HG02973 (cell line): ENCODE measurements at regions not wholly inside any gene's neighbourhood (a gene's known extent, or its start where the extent isn't known, plus 50 kb on each side); places are given as distances from the start of the nearest gene placed in this dataset.
"Not testable (repeated sequence)": the region's sequence is repeated elsewhere in the genome, so short reads cannot be mapped to it uniquely, and the experiment has no call there.

Experiments used
- ATAC-seq: cut with Tn5 transposase; IDR thresholded peaks from one replicate; pipeline ENCODE4 v1.9.1; 2021; ENCODE audit warnings: moderate library complexity; ENCODE audit not compliant: unreplicated experiment

DNA sequence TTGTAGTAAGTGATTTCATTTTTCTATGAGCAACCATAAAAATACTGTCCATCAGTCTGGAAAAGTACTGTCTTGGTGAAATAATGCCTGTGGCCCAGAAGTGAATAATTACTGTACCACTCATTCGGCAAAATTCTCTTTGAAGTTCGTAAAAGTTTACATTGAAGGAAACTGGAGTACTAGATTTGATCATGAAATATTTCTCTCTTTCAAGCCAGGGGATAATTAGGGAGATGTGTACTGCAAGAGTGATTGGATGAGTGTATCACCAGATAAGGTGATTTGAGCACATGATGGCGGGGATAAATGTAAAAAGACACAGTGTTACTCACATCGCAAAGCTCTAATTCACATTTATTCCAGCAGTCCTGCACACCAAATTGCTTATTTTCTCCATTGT is 883.2 kb upstream of the PIK3C3 start:
- ATAC-seq = no peak

DNA sequence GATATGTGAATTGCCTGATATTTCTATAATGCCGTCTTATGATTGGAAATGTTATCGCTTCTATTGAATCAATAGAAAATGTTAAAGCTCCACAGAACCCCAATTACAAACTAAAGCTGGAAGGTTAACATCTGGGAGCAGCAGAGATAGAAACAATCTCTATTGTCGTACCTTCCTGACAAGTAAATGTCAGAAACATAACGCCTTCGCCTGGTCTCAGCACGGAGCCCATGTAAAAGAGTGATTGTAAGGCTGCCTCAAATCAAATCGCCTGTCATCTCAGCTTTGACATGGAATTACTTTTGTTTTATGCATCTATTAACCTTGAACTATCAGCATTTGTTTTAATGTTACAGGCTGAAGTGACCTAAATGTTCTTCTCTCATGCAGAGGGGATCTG is 885.9 kb upstream of the PIK3C3 start:
- ATAC-seq = no peak

DNA sequence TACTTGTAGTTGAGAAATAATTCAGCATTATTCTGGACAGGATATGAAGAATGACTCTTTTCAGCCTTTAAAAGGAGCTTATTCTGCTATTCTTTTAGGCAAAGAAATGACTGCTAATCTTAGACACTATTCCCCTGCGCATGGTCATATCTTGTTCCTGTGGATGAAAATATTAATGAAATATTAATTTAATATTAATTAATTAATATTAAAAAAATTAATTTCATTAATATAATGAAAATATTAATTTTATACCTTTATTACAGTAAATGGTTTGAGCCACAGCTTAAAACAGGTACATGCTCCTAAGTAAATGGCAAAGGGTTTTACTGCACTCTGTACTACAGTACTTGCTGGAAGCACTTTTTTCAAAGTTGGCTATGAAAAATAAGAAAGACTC is 890.1 kb upstream of the PIK3C3 start:
- ATAC-seq = no peak

DNA sequence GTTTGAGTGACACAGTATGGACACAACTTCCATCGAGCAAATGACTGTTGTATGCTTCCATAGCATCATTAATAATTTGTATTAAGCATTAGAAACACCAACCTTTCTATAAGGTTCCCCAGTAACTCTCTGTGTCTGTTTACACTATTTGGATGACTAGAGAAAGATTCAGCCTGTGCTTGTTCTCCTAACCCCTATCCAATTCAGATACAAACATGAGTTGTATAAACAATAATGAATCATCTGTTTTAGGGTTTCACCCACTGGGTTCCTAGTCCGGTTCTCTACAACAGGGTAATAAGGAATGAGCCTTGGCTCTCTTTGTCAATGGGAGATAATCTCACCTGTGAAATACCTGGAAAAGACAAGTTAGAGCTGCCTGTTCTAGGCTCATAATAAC is 894.1 kb upstream of the PIK3C3 start:
- no peak for ATAC-seq

DNA sequence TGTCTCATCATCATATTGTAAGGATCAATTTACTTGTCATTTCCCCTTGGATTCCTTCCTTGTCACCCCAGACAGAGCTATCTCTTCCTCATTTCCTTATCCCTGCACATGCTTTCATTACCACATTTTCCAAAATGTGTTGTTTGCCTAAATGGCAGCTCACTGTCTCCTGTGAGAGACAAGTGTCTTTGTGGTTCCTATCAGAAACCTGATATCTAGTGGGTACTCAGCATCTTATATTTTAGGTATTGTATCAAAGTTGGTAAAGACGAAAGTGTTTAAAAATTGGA is 896.0 kb upstream of the PIK3C3 start:
- no peak for ATAC-seq

DNA sequence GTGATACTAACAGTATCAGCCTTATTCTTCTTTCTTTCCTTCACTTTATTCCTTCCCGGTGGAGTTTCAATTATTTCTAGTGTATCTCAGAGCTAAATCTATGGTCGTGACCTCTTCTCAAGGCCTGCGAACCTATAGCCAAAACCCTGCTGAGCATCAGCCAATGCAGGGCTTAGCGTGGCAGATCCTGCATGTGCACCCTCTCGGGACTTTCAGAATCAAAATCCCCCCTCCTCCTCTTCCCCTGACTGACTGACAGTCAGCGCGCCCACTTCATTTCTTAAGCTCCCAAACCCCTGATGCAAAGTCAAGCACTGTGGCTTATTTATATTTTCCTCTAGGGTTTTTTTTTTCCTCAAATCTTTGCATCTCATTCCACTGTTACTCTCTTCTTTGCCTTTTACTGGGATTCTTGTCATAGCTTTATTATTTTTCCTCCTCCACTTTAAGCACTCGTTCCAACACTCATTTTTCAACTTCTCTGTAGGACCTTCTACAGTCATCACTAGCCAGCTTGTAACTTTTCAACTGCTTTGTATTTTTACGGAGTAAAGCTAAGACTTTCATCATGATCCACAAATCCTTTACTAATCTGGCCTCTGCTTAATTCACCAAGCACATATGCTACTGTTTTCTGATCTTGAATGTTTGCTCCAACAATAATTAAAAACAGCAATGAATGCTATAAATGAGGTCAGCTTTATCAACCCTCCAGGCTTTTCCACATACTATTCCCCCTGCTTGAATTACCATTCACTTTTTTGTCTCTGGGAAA is 896.5 kb upstream of the PIK3C3 start:
- no peak for ATAC-seq

DNA sequence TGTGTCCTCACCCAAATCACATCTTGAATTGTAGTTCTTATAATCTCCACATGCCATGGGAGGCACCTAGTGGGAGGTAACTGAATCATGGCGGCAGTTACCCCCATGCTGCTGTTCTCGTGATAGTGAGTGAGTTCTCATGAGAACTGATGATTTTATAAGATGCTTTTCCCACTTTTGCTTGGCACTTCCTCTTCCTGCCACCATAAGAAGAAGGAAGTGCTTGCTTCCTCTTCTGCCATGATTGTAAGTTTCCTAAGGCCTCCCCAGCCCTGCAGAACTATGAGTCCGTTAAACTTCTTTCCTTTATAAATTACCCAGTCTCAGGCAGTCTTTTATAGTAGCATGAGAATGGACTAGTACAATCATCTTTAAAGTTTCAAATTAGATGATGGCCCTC is 902.4 kb upstream of the PIK3C3 start:
- ATAC-seq = no peak

DNA sequence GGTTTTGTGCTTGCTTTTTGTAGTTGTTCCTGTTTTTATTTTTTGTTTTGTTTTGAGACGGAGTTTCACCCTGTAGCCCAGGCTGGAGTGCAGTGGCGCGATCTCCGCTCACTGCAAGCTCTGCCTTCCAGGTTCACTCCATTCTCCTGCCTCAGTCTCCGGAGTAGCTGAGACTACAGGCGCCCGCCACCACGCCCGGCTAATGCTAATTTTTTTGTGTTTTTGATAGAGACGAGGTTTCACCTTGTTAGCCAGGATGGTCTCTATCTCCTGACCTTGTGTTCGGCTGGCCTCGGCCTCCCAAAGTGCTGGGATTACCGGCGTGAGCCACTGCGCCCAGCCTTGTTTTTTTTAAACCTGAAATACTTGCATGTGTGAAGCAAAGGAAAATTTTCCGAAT is 908.8 kb upstream of the PIK3C3 start:
- not testable (repeated sequence) for ATAC-seq

DNA sequence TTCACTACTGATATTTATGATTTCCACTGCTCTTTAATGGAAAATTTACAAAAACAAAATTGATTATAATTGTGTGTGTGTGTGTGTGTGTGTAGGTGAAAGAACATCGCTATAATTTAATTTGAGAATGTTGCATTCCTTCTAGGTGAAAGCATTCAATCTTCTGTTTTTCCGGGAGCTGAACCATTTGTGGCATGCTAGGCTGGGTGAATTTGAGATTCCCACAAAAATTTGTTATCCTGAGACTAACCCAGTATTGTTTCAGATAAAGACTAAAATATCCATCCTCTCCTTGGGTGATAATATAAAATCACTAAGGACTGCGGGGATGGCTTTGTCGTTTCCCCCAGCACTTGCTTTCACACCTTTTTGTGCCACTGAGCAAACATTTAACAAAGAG is 911.2 kb upstream of the PIK3C3 start:
- no peak for ATAC-seq

DNA sequence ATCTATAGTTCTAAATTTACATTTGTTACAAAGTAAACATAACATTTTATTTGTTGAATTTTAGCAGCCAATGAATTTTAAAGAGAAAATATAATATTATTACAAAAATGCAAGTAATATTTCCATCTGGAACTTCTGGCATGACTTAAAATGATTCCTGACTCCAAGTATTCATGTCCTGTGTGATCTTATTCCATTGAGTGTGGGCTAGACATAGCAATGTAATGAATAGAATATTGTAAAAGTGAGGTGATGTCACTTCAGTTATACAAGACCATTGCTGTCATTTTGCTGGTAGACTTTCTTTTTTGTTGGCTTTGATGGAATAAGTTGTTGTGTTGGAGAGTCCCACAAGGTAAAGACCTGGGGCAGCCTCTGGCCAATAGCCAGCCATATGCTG is 912.2 kb upstream of the PIK3C3 start:
- no peak for ATAC-seq

DNA sequence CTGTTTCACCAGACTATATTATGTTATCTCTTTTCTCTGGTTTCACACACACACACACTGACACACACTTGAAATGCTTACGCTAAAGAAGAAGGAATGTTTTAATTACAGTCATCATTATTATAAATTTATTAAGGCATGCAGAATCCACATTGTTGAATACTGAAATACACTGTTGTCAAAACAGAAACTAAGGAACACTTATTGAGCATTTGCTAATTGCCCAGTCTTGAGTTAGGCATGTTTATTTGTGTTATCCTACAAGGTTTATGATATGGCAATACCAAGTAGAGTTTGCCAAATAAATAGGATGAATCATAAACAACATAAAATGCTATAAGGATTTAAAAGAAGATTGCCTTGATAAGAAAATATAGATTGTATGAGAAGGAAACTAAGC is 917.0 kb upstream of the PIK3C3 start:
- ATAC-seq = no peak

DNA sequence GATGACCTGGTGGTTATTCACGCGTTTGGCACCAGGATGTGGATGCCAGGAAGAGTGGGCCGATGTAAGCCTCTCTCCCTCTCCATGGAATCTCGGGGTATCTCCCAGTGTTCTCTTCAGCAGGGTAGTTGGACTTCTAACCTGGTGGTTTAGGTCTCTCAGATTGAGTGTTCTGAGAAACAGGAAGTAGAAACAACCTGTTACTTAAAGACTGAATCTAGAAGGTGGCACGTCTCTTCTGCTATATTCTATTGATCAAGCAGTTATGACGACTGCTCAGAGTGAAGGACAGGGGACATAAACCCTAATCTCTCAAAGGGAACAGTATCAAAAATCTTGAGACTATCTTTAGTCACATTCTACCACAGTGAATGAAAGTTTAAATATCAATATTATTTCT is 918.7 kb upstream of the PIK3C3 start:
- ATAC-seq = no peak

DNA sequence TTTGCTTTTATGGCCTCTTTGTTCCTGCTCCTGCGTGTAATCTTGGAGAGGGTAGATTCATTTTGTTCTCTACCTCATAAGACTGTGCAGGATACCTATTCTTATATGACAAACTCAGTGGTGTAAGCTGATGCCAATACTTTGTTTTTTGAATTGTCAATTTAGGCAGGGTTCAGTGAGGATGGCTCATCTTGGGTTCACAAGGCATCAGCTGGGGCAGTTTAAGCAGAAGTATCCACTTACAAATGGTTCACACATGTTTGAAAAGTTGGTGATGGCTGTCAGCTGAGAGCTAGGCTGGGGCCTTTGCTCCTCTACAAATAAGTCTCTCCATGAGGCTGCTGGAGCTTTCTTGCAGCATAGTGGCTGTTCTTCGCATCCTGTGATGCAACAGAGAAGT is 920.6 kb upstream of the PIK3C3 start:
- no peak for ATAC-seq

DNA sequence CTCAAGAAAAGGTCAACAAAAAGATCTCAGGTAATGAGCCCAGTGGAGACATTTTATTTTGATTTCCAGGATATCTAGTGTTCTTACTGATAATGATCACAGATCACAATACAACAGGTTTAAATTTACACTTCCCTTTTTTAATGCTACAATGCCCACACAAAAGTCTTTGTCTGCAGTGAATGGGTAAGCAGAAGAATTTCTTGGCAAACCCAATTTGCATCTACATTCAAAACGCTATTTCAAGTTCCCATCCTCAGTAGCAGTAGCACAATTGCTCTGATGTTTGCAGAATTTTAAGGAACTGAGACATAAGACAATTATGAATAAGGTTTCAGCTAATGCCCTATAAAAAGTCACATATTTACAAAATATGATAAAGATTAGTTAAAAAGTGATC is 929.4 kb upstream of the PIK3C3 start:
- ATAC-seq = no peak

DNA sequence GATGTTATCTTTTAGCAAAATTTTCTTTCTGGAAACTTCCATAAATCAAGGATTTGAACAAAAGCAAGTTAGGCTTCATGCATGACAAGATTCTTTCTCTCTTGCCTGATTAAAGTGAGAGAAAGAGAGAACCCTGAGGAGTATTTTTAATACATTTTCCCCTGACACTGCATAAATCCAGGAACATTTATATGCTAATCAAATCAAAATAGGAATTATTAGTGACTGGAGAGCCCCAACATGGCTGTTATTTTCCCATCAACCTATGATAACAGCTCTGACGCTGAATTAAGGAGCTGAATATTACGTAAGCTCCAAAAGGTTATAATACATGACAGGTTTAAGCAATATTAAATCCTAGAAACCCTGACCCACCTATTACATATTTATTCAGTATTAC is 930.2 kb upstream of the PIK3C3 start:
- no peak for ATAC-seq

DNA sequence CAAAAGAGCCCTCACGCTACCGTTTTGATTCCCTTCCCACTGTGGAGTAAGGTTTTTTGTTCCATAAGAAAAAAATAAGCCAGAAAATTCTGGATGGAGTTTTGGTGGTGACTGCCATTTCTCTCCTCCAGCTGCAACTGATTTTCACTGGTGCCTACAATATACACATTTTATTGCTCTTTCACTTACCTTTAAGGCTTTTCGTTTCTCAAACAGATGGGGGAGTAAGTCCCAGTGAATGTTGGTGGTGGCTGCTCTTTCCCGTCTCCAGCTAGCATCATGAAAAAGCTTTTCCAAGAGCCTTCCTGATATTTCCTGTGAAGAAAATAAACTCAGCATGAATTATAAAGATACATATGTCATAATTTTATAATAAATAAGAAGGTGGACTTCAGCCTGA is 932.5 kb upstream of the PIK3C3 start:
- ATAC-seq = no peak

DNA sequence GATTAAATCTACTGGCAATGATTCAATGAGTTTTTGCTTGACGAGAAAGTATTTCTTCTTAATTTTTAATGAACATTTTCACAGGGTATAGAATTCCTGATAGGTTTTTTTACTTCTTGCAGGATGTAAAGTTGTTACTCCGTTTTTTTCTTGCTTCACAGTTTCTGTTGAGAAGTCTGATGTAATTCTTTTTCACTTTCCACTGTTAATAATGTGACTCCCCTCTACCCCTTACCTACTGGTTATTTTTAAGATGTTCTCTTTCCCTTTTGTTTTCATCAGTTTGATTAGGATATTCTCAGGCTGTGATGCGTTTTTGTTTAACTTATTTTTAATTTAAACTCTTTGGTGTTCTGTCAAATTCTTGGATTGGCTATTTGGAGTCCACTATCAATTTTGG is 933.9 kb upstream of the PIK3C3 start:
- ATAC-seq = no peak

DNA sequence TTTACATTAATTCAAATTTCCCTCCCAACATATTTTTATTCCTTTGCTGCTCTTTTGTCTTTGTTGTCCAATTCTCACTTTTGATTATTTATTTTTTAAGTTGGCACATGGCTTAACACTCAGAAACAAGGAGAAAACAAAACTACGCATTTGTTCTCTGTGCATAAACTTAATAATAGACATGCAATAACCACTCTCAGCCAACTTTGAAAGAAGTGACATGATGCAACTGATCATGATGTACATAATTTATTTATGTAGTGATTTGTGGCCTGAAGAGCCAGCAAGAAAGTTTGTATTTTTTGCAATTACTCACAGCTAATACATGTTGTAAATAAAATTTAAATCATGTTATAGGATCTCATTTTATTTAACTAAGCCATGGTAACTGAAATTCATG is 942.8 kb upstream of the PIK3C3 start:
- no peak for ATAC-seq

DNA sequence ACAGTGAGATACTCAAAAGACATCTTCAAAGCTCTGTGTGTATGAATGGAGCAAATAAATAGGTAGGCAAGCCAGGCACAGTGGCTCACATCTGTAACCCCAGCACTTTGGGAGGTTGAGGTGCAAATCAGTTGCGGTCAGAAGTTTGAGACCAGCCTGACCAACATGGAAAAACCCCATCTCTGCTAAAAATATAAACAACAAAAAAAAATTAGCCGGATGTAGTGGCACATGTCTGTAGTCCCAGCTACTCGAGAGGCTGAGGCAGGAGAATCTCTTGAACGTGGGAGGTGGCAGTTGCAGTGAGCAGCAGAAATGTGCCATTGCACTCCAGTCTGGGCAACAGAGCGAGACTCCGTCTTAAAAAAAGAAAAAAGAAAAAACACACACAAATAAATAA is 945.1 kb upstream of the PIK3C3 start:
- ATAC-seq = no peak

DNA sequence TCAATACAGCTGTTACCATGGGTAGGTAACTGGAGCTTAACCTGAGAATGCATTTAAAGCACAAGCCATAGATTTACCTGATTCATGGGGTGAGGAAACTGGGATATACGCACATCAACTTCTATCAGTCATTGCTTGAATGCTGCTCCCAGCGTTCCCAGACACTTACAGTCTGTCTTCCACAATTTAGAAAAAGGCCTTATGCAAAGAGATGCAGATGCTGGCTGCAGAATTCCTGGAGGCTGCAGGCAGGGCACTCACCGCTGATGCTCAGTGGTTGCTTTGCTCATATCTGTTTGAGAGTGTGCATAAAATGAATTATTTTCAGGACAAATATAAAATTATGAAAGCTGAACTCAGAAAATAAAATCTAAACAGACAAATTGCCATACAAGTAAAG is 950.7 kb upstream of the PIK3C3 start:
- ATAC-seq = no peak

DNA sequence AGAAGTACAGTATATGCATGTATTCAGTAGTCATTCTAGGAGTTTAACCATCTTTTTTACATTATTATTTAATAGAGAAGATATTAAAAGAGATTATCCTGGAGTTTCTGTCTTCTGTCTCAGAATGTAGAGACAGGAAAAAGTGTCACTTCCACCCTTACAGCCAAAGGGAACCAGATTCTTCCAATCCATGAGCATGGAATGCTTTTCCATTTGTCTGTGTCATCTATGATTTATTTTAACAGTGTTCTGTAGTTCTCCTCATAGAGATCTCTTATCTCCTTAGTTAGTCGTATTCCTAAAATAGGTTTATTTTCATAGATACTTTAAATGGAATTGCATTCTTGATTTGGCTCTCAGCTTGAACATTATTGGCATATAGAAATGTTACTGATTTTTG is 959.5 kb upstream of the PIK3C3 start:
- no peak for ATAC-seq

DNA sequence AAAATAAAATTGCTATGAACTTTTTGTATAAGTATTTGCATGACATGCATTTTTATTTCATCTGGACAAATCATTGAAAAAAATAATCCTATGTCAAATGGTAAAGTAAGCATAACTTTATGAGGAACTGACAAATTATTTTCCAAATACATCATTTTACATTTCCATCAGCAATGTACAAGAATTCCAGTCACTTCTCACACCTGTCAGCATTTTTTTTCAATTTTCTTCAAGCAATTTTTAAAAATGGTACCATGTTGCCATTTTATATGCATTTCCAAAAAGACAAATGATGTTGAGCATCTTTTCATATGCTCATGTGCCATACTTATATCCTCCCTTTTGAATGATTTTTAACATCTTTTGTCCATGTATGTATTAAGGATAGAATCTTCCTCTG is 961.7 kb upstream of the PIK3C3 start:
- no peak for ATAC-seq

DNA sequence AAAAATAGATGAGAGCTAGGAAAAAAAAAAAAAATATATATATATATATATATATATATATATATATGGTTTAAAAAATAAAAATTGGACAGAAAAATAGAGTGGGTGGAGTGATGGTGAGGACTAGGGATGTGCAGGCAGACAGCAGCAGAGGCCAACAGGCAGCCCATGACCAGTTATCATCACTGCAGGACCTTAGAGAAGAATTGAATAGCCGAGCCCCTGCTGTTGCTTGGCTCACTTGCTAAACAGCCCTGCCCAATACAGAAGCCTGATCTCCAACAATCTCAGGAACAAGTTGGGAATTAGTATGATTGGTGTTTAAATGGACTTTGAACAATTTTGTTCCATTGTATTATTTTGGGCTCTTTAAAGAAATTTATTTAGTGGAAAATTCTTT is 967.5 kb upstream of the PIK3C3 start:
- ATAC-seq = no peak

DNA sequence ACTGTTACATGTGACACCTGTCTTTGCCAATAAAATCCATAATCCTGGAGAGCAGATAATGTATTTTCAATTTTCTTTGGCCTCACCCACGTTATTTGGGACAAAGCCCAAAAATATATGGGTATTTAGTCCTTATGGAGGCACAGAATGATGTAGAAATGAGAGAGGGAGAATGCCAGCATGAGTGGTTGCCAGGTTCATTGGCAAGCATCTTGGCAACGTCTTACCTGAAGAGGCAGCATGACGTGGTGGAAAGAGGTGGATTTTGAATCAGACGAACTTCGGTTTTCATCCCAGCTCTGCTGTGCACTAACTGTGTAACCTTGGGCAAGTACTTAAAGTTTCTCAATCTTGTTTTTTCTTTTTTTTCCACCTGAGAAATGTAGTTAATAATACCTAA is 969.6 kb upstream of the PIK3C3 start:
- ATAC-seq = no peak
